HL-60 (cell line): ENCODE measurements at regions not wholly inside any gene's neighbourhood (a gene's known extent, or its start where the extent isn't known, plus 50 kb on each side); places are given as distances from the start of the nearest gene placed in this dataset.

Experiments used
- DNase-seq, 2 experiments: peaks; one replicate each; pipeline ENCODE4 v3.0.0-alpha.2; 2010 to 2020; ENCODE audit warnings: low read depth in 1 of 2, low spot score in 1 of 2
- H3K27ac ChIP-seq: fragments of 250-450 bp; sonication (Bioruptor Pico); replicated peaks from 2 replicates; pipeline ENCODE4 v1.5.1; 2020; ENCODE audit warnings: mild to moderate bottlenecking, moderate library complexity
- H3K27me3 ChIP-seq: fragments of 250-450 bp; sonication (Bioruptor Pico); 2 replicates; pipeline ENCODE4 v1.5.1; 2021; ENCODE audit warnings: mild to moderate bottlenecking, moderate library complexity; ENCODE audit not compliant: insufficient read depth, poor library complexity, severe bottlenecking
- H3K4me3 ChIP-seq: replicated peaks from 2 replicates; pipeline ENCODE4 v1.5.1; 2011; ENCODE audit warnings: mild to moderate bottlenecking, control low read depth, low read length; ENCODE audit not compliant: insufficient read depth
- GABPA ChIP-seq: IDR thresholded peaks from 2 replicates; pipeline ENCODE4 v1.6.1; 2012; ENCODE audit warnings: low read depth
- POLR2AphosphoS5 ChIP-seq: IDR thresholded peaks from 2 replicates; pipeline ENCODE4 v1.6.1; 2012; ENCODE audit warnings: low read depth
- SPI1 ChIP-seq: IDR thresholded peaks from 2 replicates; pipeline ENCODE4 v1.6.1; 2012; ENCODE audit warnings: low read depth, mild to moderate bottlenecking, borderline replicate concordance
- TF ChIP-seq, protein P1 (sequence below): IDR thresholded peaks from one replicate; pipeline ENCODE4 v1.5.1; 2011; ENCODE audit warnings: low read length, control low read depth, inconsistent platforms; ENCODE audit not compliant: insufficient read depth
- TF ChIP-seq, protein P2 (sequence below): IDR thresholded peaks from 2 replicates; pipeline ENCODE4 v1.6.1; 2012; ENCODE audit warnings: low read depth; ENCODE audit not compliant: insufficient replicate concordance

DNA sequence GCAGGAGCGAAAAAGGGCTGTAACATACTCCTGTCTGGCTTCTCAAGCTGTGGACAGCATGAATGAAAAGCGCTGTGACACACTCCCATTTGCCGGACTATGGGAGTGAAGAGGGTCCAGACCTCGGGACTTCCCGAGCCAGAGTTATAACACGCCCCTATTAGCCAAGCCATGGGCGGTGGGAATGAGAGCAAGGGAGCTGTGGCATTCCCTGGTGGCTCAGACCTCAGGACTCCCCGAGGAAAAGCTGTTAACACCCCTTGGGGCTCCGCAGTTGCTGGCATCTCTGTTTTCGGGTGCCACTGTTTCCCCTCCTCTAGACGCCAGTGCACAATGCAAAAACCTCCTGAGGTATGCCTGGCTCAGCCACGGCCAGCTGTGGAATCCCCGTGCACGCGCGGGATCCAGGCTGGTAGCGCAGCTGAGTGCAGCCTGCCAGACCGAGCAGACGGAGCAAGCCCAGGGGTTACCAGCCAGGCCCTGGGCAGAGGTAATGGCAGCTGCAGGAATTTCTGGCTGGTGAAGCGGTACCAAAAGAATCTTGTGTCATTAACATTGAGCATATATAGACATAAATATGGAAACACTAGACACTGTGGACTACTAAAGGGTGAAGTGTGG, 1534.6 kb upstream of the PRR20A start:
- Histone ChIP-seq H3K4me3 (no peak overlapping the region), H3K27me3 (no peaks in the 10 kb centered on the region), H3K27ac (no peak overlapping the region)
- DNase-seq: no peak
- TF ChIP-seq GABPA: no peak
- TF ChIP-seq, protein P1, sequence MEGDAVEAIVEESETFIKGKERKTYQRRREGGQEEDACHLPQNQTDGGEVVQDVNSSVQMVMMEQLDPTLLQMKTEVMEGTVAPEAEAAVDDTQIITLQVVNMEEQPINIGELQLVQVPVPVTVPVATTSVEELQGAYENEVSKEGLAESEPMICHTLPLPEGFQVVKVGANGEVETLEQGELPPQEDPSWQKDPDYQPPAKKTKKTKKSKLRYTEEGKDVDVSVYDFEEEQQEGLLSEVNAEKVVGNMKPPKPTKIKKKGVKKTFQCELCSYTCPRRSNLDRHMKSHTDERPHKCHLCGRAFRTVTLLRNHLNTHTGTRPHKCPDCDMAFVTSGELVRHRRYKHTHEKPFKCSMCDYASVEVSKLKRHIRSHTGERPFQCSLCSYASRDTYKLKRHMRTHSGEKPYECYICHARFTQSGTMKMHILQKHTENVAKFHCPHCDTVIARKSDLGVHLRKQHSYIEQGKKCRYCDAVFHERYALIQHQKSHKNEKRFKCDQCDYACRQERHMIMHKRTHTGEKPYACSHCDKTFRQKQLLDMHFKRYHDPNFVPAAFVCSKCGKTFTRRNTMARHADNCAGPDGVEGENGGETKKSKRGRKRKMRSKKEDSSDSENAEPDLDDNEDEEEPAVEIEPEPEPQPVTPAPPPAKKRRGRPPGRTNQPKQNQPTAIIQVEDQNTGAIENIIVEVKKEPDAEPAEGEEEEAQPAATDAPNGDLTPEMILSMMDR: no peak
- TF ChIP-seq SPI1: no peak
- no peak for TF ChIP-seq POLR2AphosphoS5
- TF ChIP-seq, protein P2, sequence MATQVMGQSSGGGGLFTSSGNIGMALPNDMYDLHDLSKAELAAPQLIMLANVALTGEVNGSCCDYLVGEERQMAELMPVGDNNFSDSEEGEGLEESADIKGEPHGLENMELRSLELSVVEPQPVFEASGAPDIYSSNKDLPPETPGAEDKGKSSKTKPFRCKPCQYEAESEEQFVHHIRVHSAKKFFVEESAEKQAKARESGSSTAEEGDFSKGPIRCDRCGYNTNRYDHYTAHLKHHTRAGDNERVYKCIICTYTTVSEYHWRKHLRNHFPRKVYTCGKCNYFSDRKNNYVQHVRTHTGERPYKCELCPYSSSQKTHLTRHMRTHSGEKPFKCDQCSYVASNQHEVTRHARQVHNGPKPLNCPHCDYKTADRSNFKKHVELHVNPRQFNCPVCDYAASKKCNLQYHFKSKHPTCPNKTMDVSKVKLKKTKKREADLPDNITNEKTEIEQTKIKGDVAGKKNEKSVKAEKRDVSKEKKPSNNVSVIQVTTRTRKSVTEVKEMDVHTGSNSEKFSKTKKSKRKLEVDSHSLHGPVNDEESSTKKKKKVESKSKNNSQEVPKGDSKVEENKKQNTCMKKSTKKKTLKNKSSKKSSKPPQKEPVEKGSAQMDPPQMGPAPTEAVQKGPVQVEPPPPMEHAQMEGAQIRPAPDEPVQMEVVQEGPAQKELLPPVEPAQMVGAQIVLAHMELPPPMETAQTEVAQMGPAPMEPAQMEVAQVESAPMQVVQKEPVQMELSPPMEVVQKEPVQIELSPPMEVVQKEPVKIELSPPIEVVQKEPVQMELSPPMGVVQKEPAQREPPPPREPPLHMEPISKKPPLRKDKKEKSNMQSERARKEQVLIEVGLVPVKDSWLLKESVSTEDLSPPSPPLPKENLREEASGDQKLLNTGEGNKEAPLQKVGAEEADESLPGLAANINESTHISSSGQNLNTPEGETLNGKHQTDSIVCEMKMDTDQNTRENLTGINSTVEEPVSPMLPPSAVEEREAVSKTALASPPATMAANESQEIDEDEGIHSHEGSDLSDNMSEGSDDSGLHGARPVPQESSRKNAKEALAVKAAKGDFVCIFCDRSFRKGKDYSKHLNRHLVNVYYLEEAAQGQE: no peak

DNA sequence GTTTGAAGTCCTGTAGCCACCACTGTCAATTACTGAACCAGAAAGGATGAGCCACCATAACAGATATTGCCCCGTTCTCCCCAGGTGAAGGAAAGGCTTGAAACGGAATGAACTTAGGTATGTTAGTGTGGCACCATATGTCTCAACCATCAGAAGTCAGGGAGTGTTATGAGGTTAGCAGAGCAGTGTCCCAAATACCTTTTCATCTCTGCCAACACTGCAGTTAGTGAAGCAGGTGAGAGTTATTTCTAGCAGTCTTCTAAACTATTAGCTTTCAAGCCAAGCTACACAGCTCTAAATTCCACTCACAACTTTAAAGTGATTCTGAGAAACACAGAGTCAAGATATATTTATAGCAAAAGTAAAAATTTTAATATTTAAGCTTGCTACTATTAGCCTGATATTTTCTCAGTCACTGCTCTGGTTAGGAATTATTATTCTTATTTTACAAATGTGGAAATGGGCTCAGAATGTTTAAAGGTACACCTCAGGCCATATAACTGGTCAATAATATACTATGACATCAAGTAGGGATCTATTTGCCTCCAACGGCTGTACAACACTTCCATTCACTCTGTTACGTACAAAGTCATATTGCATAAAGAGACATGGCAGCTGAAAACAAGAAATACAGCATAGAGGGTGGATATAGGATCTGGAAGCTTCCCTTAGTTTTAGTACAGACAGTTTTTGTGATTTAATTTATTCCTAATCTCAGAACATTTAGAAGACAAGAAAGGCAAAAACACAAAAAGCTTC, 1527.1 kb upstream of the PRR20A start:
- Histone ChIP-seq H3K27me3 (no peaks in the 10 kb centered on the region), H3K27ac (no peak overlapping the region), H3K4me3 (no peak overlapping the region)
- DNase-seq: no peak
- TF ChIP-seq POLR2AphosphoS5: no peak
- TF ChIP-seq, protein P2: no peak
- no peak for TF ChIP-seq SPI1
- TF ChIP-seq GABPA: no peak
- TF ChIP-seq, protein P1: no peak

DNA sequence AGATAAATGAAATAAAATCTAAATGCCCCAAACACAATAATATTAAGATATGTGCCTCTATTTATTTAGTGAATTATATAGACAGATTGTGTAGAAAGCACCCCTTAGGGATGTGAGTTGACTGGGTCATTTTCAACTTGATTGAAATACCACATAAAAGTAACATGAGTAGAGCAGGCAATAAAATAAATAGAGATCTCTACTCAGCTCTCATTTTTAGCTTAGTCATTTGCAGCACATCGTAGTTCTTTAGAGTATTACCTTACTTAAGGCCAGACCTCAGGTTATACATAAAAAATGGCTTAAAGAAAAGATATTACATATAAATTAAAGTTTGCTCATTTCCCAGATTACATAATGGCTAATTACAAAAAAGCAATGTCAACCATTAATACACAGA, 1525.6 kb upstream of the PRR20A start:
- TF ChIP-seq, protein P2: no peak
- TF ChIP-seq GABPA (no peak), SPI1 (no peak), POLR2AphosphoS5 (no peak)
- TF ChIP-seq, protein P1: no peak
- Histone ChIP-seq H3K27ac (no peak overlapping the region), H3K27me3 (no peaks in the 10 kb centered on the region), H3K4me3 (no peak overlapping the region)
- DNase-seq: no peak
